H9 (cell line): ENCODE measurements at regions not wholly inside any gene's neighbourhood (a gene's known extent, or its start where the extent isn't known, plus 50 kb on each side); places are given as distances from the start of the nearest gene placed in this dataset.

ENCODE experiments used
- DNase-seq: peaks from one replicate; pipeline ENCODE4 v3.0.0-alpha.2; 2017
- H2AFZ ChIP-seq: one replicate; pipeline ENCODE4 v1.6.1; 2013; ENCODE audit warnings: mild to moderate bottlenecking, low read length, control low read depth, moderate library complexity
- H2AK5ac ChIP-seq: 2 replicates; pipeline ENCODE4 v1.6.1; 2013; ENCODE audit warnings: low read length, control low read depth, mixed read lengths; ENCODE audit not compliant: insufficient read length
- H2BK120ac ChIP-seq: one replicate; pipeline ENCODE4 v1.6.1; 2013; ENCODE audit warnings: low read depth, mild to moderate bottlenecking, low read length, control low read depth, inconsistent platforms; ENCODE audit not compliant: poor library complexity, severe bottlenecking
- H2BK12ac ChIP-seq: 2 replicates; pipeline ENCODE4 v1.6.1; 2013; ENCODE audit warnings: low read length, control low read depth, mixed read lengths, low read depth; ENCODE audit not compliant: insufficient read length
- H2BK15ac ChIP-seq: 2 replicates; pipeline ENCODE4 v1.6.1; 2013; ENCODE audit warnings: low read depth, low read length, control low read depth
- H2BK20ac ChIP-seq: one replicate; pipeline ENCODE4 v1.6.1; 2013; ENCODE audit warnings: low read depth, mild to moderate bottlenecking, low read length, control low read depth, inconsistent platforms; ENCODE audit not compliant: poor library complexity, severe bottlenecking
- H2BK5ac ChIP-seq: 2 replicates; pipeline ENCODE4 v1.6.1; 2013; ENCODE audit warnings: low read length, control low read depth, mixed read lengths; ENCODE audit not compliant: insufficient read length
- H3K14ac ChIP-seq: 2 replicates; pipeline ENCODE4 v1.6.1; 2013; ENCODE audit warnings: low read length, control low read depth; ENCODE audit not compliant: insufficient read depth
- H3K18ac ChIP-seq: 2 replicates; pipeline ENCODE4 v1.6.1; 2013; ENCODE audit warnings: low read depth, mild to moderate bottlenecking, mixed read lengths, low read length, control low read depth; ENCODE audit not compliant: insufficient read length
- H3K23ac ChIP-seq: 2 replicates; pipeline ENCODE4 v1.6.1; 2013; ENCODE audit warnings: low read length, control low read depth, mixed read lengths, low read depth; ENCODE audit not compliant: insufficient read length
- H3K23me2 ChIP-seq: 2 replicates; pipeline ENCODE4 v1.6.1; 2013; ENCODE audit warnings: low read depth, mild to moderate bottlenecking, mixed read lengths, low read length, control low read depth; ENCODE audit not compliant: insufficient read length, poor library complexity, severe bottlenecking
- H3K27ac ChIP-seq: 2 replicates; pipeline ENCODE4 v1.5.1; 2013; ENCODE audit warnings: low read length, control low read depth, mixed read lengths, low read depth; ENCODE audit not compliant: insufficient read length
- H3K27me3 ChIP-seq: 2 replicates; pipeline ENCODE4 v1.6.1; 2013; ENCODE audit warnings: low read length, control low read depth, inconsistent platforms; ENCODE audit not compliant: insufficient read depth
- H3K4ac ChIP-seq: 2 replicates; pipeline ENCODE4 v1.6.1; 2013; ENCODE audit warnings: low read depth, mild to moderate bottlenecking, control low read depth, inconsistent platforms, low read length, moderate library complexity
- H3K4me1 ChIP-seq: 2 replicates; pipeline ENCODE4 v1.6.1; 2013; ENCODE audit warnings: low read length, control low read depth, inconsistent platforms; ENCODE audit not compliant: insufficient read depth
- H3K4me2 ChIP-seq: 2 replicates; pipeline ENCODE4 v1.6.1; 2013; ENCODE audit warnings: low read length, control low read depth, mixed read lengths; ENCODE audit not compliant: insufficient read length, insufficient read depth
- H3K56ac ChIP-seq: 2 replicates; pipeline ENCODE4 v1.6.1; 2013; ENCODE audit warnings: low read depth, mild to moderate bottlenecking, mixed read lengths, low read length, control low read depth; ENCODE audit not compliant: insufficient read length
- H3K79me1 ChIP-seq: 2 replicates; pipeline ENCODE4 v1.6.1; 2013; ENCODE audit warnings: low read depth, mild to moderate bottlenecking, moderate library complexity, low read length, control low read depth, inconsistent platforms; ENCODE audit not compliant: insufficient read depth, poor library complexity, severe bottlenecking
- H3K79me2 ChIP-seq: 2 replicates; pipeline ENCODE4 v1.6.1; 2013; ENCODE audit warnings: low read length, control low read depth, inconsistent platforms; ENCODE audit not compliant: insufficient read depth
- H3K9ac ChIP-seq: 2 replicates; pipeline ENCODE4 v1.6.1; 2013; ENCODE audit warnings: low read length, control low read depth, mixed read lengths; ENCODE audit not compliant: insufficient read length; ENCODE audit errors: extremely low read depth
- H3K9me3 ChIP-seq: one replicate; pipeline ENCODE4 v1.6.1; 2013; ENCODE audit warnings: low read depth, low read length, inconsistent platforms; ENCODE audit not compliant: control insufficient read depth
- H3T11ph ChIP-seq: one replicate; pipeline ENCODE4 v1.6.1; 2013; ENCODE audit warnings: mild to moderate bottlenecking, low read length, control low read depth, inconsistent platforms
- H4K20me1 ChIP-seq: one replicate; pipeline ENCODE4 v1.6.1; 2013; ENCODE audit not compliant: control insufficient read depth, insufficient read length, insufficient read depth
- H4K5ac ChIP-seq: 2 replicates; pipeline ENCODE4 v1.6.1; 2013; ENCODE audit warnings: low read depth, mild to moderate bottlenecking, mixed read lengths, low read length, control low read depth; ENCODE audit not compliant: insufficient read length
- H4K8ac ChIP-seq: replicated peaks from 2 replicates; pipeline ENCODE4 v1.6.1; 2013; ENCODE audit warnings: low read length, control low read depth, mixed read lengths, low read depth; ENCODE audit not compliant: insufficient read length
- H4K91ac ChIP-seq: 2 replicates; pipeline ENCODE4 v1.6.1; 2013; ENCODE audit warnings: low read depth, mild to moderate bottlenecking, moderate library complexity, mixed read lengths, low read length, control low read depth; ENCODE audit not compliant: insufficient read length
- H3K27ac Mint-ChIP-seq, 3 experiments: 2 replicates in 2 of 3; 3 replicates in 1 of 3; pipeline ENCODE4 v1.8.0; 2020 to 2021; ENCODE audit warnings: mixed read lengths in 3 of 3, mild to moderate bottlenecking in 1 of 3, moderate library complexity in 1 of 3
- H3K27me3 Mint-ChIP-seq: 2 replicates; pipeline ENCODE4 v1.8.0; 2021; ENCODE audit warnings: low read depth, mild to moderate bottlenecking, moderate library complexity, mixed read lengths
- H3K36me3 Mint-ChIP-seq, 3 experiments: 2 replicates in 2 of 3; 3 replicates in 1 of 3; pipeline ENCODE4 v1.8.0; 2020 to 2021; ENCODE audit warnings: low read depth in 3 of 3, mixed read lengths in 3 of 3; ENCODE audit not compliant: insufficient read depth in 1 of 3
- H3K4me1 Mint-ChIP-seq, 2 experiments: 2 replicates each; pipeline ENCODE4 v1.8.0; 2020; ENCODE audit warnings: mixed read lengths in 2 of 2
- H3K4me3 Mint-ChIP-seq, 2 experiments: 2 replicates in 1 of 2; 3 replicates in 1 of 2; pipeline ENCODE4 v1.8.0; 2020 to 2021; ENCODE audit warnings: mild to moderate bottlenecking in 2 of 2, mixed read lengths in 2 of 2, moderate library complexity in 1 of 2
- H3K9me3 Mint-ChIP-seq, 2 experiments: 2 replicates in 1 of 2; 3 replicates in 1 of 2; pipeline ENCODE4 v1.8.0; 2020; ENCODE audit warnings: mild to moderate bottlenecking in 2 of 2, mixed read lengths in 2 of 2, moderate library complexity in 1 of 2
- WGBS: extraction: QIAGEN DNeasy Blood & Tissue Kit; methylation state at CpG from one replicate; pipeline ENCODE4 v1.1.7; 2013; ENCODE audit warnings: missing lambda C conversion rate, low lambda C conversion rate, mixed read lengths; ENCODE audit not compliant: insufficient read length; ENCODE audit errors: extremely low coverage; 5-methylcytosine and 5-hydroxymethylcytosine counted together
- TF ChIP-seq, protein P1 (sequence below): fragments of 200-600 bp; sonication (generic); conservative IDR thresholded peaks from 3 replicates; pipeline ENCODE4 v1.8.0; 2021; ENCODE audit warnings: antibody characterized with exemption, mild to moderate bottlenecking

DNA sequence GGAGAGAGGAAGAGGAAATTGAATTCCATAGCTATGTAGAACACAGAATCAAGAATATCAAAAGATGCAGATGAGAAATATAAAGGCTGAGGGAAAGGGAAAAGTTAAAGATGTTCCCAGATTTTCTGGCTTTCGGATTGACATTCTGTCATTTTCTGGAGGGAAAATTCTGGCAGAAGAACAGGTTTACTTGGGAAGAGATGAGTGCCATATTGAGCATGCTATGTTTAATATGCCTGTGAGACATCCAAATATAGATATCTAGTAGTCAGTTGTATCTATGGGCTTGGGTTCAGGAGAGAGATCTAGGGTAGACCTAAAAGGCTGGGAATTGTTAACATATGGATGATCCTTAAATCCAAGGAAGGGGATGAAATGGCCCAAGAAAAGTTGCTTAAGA, 181.9 kb upstream of the ARG1 start:
- Histone ChIP-seq H3K23ac (no peak overlapping the region), H3K23me2 (no peaks in the 10 kb centered on the region), H3K4me1 (0 out of 2 replicates have a peak, but pooled peaks cover 2% of the 10 kb centered on the region), H2AFZ (no peak overlapping the region), H3K27me3 (no peaks in the 10 kb centered on the region), H3K4me2 (no peak overlapping the region), H4K5ac (no peak overlapping the region), H3K9me3 (no peaks in the 10 kb centered on the region), H2AK5ac (no peak overlapping the region), H4K8ac (no peak overlapping the region), H3T11ph (no peak overlapping the region), H2BK20ac (no peak overlapping the region), H3K27ac (no peak overlapping the region), H3K14ac (no peak overlapping the region), H2BK5ac (no peak overlapping the region), H3K4ac (no peak overlapping the region), H2BK15ac (no peak overlapping the region), H3K56ac (no peak overlapping the region), H3K79me2 (no peaks in the 10 kb centered on the region), H4K91ac (no peak overlapping the region), H4K20me1 (no peaks in the 10 kb centered on the region), H3K79me1 (no peaks in the 10 kb centered on the region), H2BK120ac (no peak overlapping the region), H3K9ac (no peak overlapping the region), H3K18ac (no peak overlapping the region), H2BK12ac (no peak overlapping the region)
- H3K4me1 Mint-ChIP-seq = peaks cover 0 to 10% of the 10 kb centered on the region in 2 experiments; a peak in 2 of 4 replicates
- no peak overlapping the region for H3K4me3 Mint-ChIP-seq
- no peak overlapping the region for H3K27ac Mint-ChIP-seq
- H3K27me3 Mint-ChIP-seq = no peaks in the 10 kb centered on the region; the same call in 1 of the 2 replicates
- WGBS = no CpG with 5 or more reads among the region's 1 CpG
- peaks cover 4 to 9% (median 6%) of the 10 kb centered on the region in 3 experiments; a peak in 6 of 7 replicates for H3K36me3 Mint-ChIP-seq
- peaks cover 2 to 10% of the 10 kb centered on the region in 2 experiments; a peak in 4 of 5 replicates for H3K9me3 Mint-ChIP-seq
- DNase-seq = no peak
- TF ChIP-seq, protein P1, sequence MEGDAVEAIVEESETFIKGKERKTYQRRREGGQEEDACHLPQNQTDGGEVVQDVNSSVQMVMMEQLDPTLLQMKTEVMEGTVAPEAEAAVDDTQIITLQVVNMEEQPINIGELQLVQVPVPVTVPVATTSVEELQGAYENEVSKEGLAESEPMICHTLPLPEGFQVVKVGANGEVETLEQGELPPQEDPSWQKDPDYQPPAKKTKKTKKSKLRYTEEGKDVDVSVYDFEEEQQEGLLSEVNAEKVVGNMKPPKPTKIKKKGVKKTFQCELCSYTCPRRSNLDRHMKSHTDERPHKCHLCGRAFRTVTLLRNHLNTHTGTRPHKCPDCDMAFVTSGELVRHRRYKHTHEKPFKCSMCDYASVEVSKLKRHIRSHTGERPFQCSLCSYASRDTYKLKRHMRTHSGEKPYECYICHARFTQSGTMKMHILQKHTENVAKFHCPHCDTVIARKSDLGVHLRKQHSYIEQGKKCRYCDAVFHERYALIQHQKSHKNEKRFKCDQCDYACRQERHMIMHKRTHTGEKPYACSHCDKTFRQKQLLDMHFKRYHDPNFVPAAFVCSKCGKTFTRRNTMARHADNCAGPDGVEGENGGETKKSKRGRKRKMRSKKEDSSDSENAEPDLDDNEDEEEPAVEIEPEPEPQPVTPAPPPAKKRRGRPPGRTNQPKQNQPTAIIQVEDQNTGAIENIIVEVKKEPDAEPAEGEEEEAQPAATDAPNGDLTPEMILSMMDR = no peak
